ENCODE measurements at regions not wholly inside any gene's neighbourhood (a gene's known extent, or its start where the extent isn't known, plus 50 kb on each side); places are given as distances from the start of the nearest gene placed in this dataset.
A peak's percentile ranks its signal among the peaks of the same experiment; 100 is the strongest.
"Not testable (repeated sequence)": the region's sequence is repeated elsewhere in the genome, so short reads cannot be mapped to it uniquely, and the experiment has no call there.

DNA sequence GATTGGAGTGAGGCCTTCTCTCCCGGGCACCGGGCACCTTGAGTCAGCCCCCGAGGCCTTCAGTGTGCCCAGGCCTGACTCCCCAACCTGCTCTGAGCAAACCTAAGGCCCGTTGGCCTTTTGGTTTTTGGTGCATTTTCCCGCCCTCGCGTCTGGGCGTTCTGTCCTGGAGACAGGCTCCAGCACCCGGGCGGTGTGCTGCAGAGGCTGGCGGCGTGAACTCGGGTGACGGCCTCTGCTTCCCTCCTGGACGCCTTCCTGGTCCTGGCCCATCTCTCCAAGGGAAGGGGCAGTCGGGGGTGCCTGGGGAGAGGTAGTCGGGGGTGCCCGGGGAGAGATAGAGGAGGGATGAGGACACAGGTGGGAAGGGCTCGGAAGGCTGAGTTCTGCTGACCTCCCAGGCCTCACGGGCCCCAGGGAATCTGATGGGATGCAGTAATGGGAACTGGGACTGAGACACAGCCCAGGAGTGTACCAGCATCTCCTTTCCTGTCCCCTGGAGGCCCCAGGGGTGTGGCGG, 1326.4 kb downstream of the BRD1 start:
- Mint-ChIP-seq H3K9me3 (no peaks in the 10 kb centered on the region), H3K27me3 (peaks cover 0 to 1% of the 10 kb centered on the region in 2 donors), H3K27ac (no peak overlapping the region), H3K4me3 (no peak overlapping the region), H3K36me3 (no peaks in the 10 kb centered on the region), H3K4me1 (no peaks in the 10 kb centered on the region)
- 86% methylated on average over 19 of the region's 21 CpGs for WGBS (ENCODE audit: insufficient coverage)
- ATAC-seq (replicated peaks in 1 of 4) (peak in 1 of 4 experiments; percentile 5), DNase-seq (no peak)
- POLR2A ChIA-PET: no interaction called here
- H3K27me3 ChIP-seq (replicated peaks in 1 of 2; ENCODE audit: control insufficient read depth in 2 of 2, extremely low read depth in 1 of 2, insufficient read depth in 2 of 2, low read length in 1 of 2): peaks cover 0 to 34% of the 10 kb centered on the region in 2 experiments
- no peaks in the 10 kb centered on the region for H3K9me3 ChIP-seq
- H3K4me3 ChIP-seq (ENCODE audit: control insufficient read depth in 1 of 2, extremely low read depth in 1 of 2, low read length in 1 of 2): no peak overlapping the region
- no peaks in the 10 kb centered on the region for H3K36me3 ChIP-seq (ENCODE audit: control insufficient read depth in 2 of 2, extremely low read depth in 1 of 2, insufficient read depth in 1 of 2, low read length in 1 of 2)
- no peak overlapping the region for H3K27ac ChIP-seq (ENCODE audit: low read length)
- H3K4me1 ChIP-seq (ENCODE audit: control insufficient read depth in 1 of 2, extremely low read depth in 1 of 2, insufficient read depth in 2 of 2, low read length in 2 of 2): no peaks in the 10 kb centered on the region
- CTCF ChIA-PET: no interaction called here

DNA sequence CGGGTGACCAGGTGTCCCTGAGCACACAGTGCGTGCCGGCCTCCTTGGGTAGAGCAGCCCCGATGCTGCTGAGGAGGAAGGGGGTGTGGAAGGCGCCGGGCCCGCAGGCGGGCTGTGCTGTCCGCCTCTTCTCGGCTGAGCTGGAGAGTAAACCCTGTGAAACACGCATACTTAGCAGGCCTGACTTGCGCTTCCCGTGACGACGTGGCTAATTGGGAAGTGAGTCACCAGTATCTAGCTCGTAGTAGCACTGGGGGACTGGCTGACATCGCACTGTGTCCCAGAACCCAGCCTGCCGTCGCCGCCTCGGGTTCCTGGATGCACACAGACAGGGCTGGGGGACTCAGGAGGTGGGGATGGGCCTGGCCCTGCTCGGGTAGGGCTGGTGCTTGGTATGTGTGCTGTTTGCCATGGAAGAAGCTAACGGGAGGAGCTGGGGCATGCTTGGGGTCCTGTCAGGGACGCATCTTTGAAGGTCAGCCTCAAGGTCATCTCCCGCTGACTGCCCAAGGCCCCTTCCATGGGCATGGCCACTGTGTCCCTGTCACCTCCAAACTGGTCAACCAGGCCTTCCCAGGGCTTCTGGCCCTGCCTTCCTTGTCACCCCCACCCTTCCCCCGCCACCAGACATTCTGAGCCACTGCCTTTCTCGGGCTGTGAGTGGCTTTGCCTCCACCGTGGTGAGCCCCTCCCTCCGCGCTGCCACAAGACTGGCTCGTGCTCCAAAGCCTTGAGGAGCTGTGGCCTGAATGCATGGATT, 1327.0 kb downstream of the BRD1 start:
- Mint-ChIP-seq H3K27me3 (peaks cover 6 to 8% of the 10 kb centered on the region in 2 donors), H3K4me1 (no peaks in the 10 kb centered on the region), H3K27ac (no peak overlapping the region), H3K4me3 (no peak overlapping the region), H3K9me3 (no peaks in the 10 kb centered on the region), H3K36me3 (no peaks in the 10 kb centered on the region)
- Histone ChIP-seq H3K27ac (ENCODE audit: low read length) (no peak overlapping the region), H3K4me3 (ENCODE audit: control insufficient read depth in 1 of 2, extremely low read depth in 1 of 2, low read length in 1 of 2) (no peak overlapping the region), H3K4me1 (ENCODE audit: control insufficient read depth in 1 of 2, extremely low read depth in 1 of 2, insufficient read depth in 2 of 2, low read length in 2 of 2) (no peaks in the 10 kb centered on the region), H3K27me3 (replicated peaks in 1 of 2; ENCODE audit: control insufficient read depth in 2 of 2, extremely low read depth in 1 of 2, insufficient read depth in 2 of 2, low read length in 1 of 2) (peaks cover 0 to 33% of the 10 kb centered on the region in 2 experiments), H3K9me3 (no peaks in the 10 kb centered on the region), H3K36me3 (ENCODE audit: control insufficient read depth in 2 of 2, extremely low read depth in 1 of 2, insufficient read depth in 1 of 2, low read length in 1 of 2) (no peaks in the 10 kb centered on the region)
- CTCF ChIA-PET: no interaction called here
- 86% methylated on average over 23 of the region's 31 CpGs for WGBS (ENCODE audit: insufficient coverage)
- DNase-seq (no peak), ATAC-seq (replicated peaks in 1 of 4) (no peak)
- POLR2A ChIA-PET: no interaction called here

- ATAC-seq (replicated peaks in 1 of 4): no peak
- ChIA-PET POLR2A (no interaction called here), CTCF (no interaction called here)
- H3K4me3 ChIP-seq (ENCODE audit: control insufficient read depth in 1 of 2, extremely low read depth in 1 of 2, low read length in 1 of 2): no peak overlapping the region
- H3K27me3 Mint-ChIP-seq: peaks cover 12 to 14% of the 10 kb centered on the region in 2 donors
- H3K4me1 Mint-ChIP-seq: no peaks in the 10 kb centered on the region
- no peaks in the 10 kb centered on the region for H3K4me1 ChIP-seq (ENCODE audit: control insufficient read depth in 1 of 2, extremely low read depth in 1 of 2, insufficient read depth in 2 of 2, low read length in 2 of 2)
- no peak overlapping the region for H3K4me3 Mint-ChIP-seq
- H3K9me3 Mint-ChIP-seq: no peaks in the 10 kb centered on the region
- DNase-seq: no peak
- no peaks in the 10 kb centered on the region for H3K9me3 ChIP-seq
- WGBS (ENCODE audit: insufficient coverage): 80% methylated on average over 18 of the region's 26 CpGs
- H3K27ac ChIP-seq (ENCODE audit: low read length): no peak overlapping the region
- no peaks in the 10 kb centered on the region for H3K36me3 ChIP-seq (ENCODE audit: control insufficient read depth in 2 of 2, extremely low read depth in 1 of 2, insufficient read depth in 1 of 2, low read length in 1 of 2)
- H3K27ac Mint-ChIP-seq: no peak overlapping the region
- H3K36me3 Mint-ChIP-seq: no peaks in the 10 kb centered on the region
- peaks cover 0 to 38% of the 10 kb centered on the region in 2 experiments for H3K27me3 ChIP-seq (replicated peaks in 1 of 2; ENCODE audit: control insufficient read depth in 2 of 2, extremely low read depth in 1 of 2, insufficient read depth in 2 of 2, low read length in 1 of 2)
Observed at GRCh38 chr22:48499456-48500425, 1327.9 kb downstream of the BRD1 start.

DNA sequence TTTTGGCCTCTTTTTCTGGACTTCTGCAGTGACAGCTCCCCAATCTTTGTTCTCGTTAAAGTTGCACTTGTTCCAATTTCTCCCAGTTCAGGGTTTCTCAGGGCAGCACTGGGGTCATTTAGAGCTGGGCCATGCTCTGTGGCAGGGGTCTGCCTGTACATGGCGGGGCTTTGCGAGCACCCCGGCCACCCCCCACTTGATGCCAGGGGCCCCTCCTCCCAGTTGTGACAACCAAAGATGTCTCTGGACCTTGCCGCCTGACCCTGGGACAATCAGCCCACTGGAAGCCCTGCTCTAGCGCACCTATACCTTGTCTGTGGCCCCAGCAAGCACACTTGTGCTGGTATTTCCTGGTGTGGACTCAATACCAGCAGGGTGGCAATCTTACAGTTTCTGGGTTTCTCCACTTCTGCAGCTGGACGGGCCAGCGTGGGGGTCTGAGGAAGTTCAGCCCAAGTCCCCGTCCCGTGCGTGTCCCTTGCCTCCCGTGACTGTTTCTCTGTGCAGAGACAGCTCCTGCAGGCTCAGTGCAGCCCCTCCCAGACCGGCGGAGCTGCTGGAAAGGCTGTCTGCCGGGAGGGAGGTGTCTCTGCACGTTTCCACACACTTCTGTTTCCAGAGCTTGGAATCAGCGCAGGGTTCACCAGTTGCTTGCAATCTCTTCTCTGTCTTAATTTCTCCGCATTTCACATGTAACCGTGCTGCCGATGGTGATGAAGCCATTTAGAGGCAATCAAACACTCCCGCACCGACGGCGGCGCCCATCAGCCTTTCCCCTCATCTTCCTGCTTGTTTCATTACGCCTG, 1328.9 kb downstream of the BRD1 start:
- Histone ChIP-seq H3K27me3 (replicated peaks in 1 of 2; ENCODE audit: control insufficient read depth in 2 of 2, extremely low read depth in 1 of 2, insufficient read depth in 2 of 2, low read length in 1 of 2) (peaks cover 0 to 40% of the 10 kb centered on the region in 2 experiments), H3K9me3 (no peaks in the 10 kb centered on the region), H3K36me3 (ENCODE audit: control insufficient read depth in 2 of 2, extremely low read depth in 1 of 2, insufficient read depth in 1 of 2, low read length in 1 of 2) (no peaks in the 10 kb centered on the region), H3K4me1 (ENCODE audit: control insufficient read depth in 1 of 2, extremely low read depth in 1 of 2, insufficient read depth in 2 of 2, low read length in 2 of 2) (no peaks in the 10 kb centered on the region), H3K4me3 (ENCODE audit: control insufficient read depth in 1 of 2, extremely low read depth in 1 of 2, low read length in 1 of 2) (no peak overlapping the region), H3K27ac (ENCODE audit: low read length) (no peak overlapping the region)
- H3K4me1 Mint-ChIP-seq: no peaks in the 10 kb centered on the region
- DNase-seq: no peak
- H3K27ac Mint-ChIP-seq: no peak overlapping the region
- POLR2A ChIA-PET: no interaction called here
- H3K9me3 Mint-ChIP-seq: no peaks in the 10 kb centered on the region
- CTCF ChIA-PET: no interaction called here
- WGBS (ENCODE audit: insufficient coverage): 66% methylated on average over 19 of the region's 26 CpGs
- H3K27me3 Mint-ChIP-seq: peaks cover 19 to 21% of the 10 kb centered on the region in 2 donors
- ATAC-seq (replicated peaks in 1 of 4): no peak
- H3K4me3 Mint-ChIP-seq: no peak overlapping the region
- H3K36me3 Mint-ChIP-seq: no peaks in the 10 kb centered on the region

DNA sequence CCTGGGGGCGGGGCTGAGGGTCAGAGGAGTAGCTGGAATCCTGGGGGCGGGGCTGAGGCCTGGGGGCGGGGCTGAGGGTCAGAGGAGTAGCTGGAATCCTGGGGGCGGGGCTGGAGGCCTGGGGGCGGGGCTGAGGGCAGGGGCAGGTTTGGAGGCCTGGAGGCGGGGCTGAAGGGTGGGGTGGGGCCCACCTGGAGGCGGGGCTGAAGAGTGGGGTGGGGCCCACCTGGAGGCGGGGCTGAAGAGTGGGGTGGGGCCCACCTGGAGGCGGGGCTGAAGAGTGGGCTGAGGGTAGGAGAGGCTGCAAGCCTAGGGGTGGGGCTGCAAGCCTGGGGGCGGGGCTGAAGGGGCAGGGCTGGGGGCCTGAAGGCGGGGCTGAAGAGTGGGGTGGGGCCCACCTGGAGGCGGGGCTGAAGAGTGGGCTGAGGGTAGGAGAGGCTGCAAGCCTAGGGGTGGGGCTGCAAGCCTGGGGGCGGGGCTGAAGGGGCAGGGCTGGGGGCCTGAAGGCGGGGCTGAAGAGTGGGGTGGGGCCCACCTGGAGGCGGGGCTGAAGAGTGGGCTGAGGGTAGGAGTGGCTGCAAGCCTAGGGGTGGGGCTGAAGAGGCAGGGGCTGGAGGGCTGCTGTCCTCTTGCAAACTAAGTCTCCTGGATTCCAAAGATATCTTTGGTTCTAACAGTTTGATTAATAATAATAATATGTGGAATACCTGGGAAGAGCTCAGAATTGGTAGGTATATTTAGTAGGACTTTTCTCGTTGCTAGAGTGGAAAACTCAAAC, 1329.7 kb downstream of the BRD1 start:
- H3K4me3 ChIP-seq (ENCODE audit: control insufficient read depth in 1 of 2, extremely low read depth in 1 of 2, low read length in 1 of 2); H3K4me1 ChIP-seq (ENCODE audit: control insufficient read depth in 1 of 2, extremely low read depth in 1 of 2, insufficient read depth in 2 of 2, low read length in 2 of 2); ATAC-seq (replicated peaks in 1 of 4); H3K27ac Mint-ChIP-seq; POLR2A ChIA-PET; H3K9me3 ChIP-seq; H3K4me1 Mint-ChIP-seq; H3K9me3 Mint-ChIP-seq; H3K36me3 ChIP-seq (ENCODE audit: control insufficient read depth in 2 of 2, extremely low read depth in 1 of 2, insufficient read depth in 1 of 2, low read length in 1 of 2); CTCF ChIA-PET; H3K36me3 Mint-ChIP-seq; H3K4me3 Mint-ChIP-seq; H3K27ac ChIP-seq (ENCODE audit: low read length); DNase-seq: not testable (repeated sequence)
- WGBS (ENCODE audit: insufficient coverage): no CpG with 5 or more reads among the region's 16 CpGs
- peaks cover 19 to 22% of the 10 kb centered on the region in 2 donors for H3K27me3 Mint-ChIP-seq
- H3K27me3 ChIP-seq (replicated peaks in 1 of 2; ENCODE audit: control insufficient read depth in 2 of 2, extremely low read depth in 1 of 2, insufficient read depth in 2 of 2, low read length in 1 of 2): peaks cover 0 to 37% of the 10 kb centered on the region in 2 experiments

Data from T-cell (primary cell).